ENCODE measurements at regions not wholly inside any gene's neighbourhood (a gene's known extent, or its start where the extent isn't known, plus 50 kb on each side); places are given as distances from the start of the nearest gene placed in this dataset.

DNA sequence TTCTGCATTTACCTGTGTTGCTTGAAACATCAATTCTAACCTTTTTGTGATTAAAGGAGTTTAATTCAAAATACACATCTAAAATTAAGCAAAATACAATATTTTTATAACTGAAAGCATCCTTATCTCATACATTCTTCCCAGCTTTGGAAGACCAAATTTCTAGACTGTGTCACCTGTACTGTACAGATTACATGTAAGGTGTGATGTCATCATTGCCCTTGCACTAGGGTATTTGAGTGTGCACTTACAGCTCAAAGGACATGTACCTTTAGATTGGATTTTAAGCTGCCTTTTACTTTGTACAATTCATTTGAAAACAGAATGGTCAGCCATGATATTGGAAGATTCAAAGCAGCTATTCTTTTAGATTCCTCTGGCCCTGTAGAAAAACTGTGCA is 932.8 kb upstream of the POU3F3 start:
- ATAC-seq (no peak), DNase-seq (no peak)
- no peaks in the 10 kb centered on the region for H3K4me1 ChIP-seq
- peaks cover 2% of the 10 kb centered on the region for H3K9me3 ChIP-seq
- no peaks in the 10 kb centered on the region for H3K36me3 ChIP-seq
- intact Hi-C loops (cut with DNase I): no loop called here
- no peak overlapping the region for H3K27ac ChIP-seq
- no peak overlapping the region for H3K4me3 ChIP-seq
- TF ChIP-seq, protein P1, sequence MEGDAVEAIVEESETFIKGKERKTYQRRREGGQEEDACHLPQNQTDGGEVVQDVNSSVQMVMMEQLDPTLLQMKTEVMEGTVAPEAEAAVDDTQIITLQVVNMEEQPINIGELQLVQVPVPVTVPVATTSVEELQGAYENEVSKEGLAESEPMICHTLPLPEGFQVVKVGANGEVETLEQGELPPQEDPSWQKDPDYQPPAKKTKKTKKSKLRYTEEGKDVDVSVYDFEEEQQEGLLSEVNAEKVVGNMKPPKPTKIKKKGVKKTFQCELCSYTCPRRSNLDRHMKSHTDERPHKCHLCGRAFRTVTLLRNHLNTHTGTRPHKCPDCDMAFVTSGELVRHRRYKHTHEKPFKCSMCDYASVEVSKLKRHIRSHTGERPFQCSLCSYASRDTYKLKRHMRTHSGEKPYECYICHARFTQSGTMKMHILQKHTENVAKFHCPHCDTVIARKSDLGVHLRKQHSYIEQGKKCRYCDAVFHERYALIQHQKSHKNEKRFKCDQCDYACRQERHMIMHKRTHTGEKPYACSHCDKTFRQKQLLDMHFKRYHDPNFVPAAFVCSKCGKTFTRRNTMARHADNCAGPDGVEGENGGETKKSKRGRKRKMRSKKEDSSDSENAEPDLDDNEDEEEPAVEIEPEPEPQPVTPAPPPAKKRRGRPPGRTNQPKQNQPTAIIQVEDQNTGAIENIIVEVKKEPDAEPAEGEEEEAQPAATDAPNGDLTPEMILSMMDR (IDR thresholded peaks at IDR 0.05): no peak
- H3K27me3 ChIP-seq (ENCODE audit: low read depth): no peaks in the 10 kb centered on the region

DNA sequence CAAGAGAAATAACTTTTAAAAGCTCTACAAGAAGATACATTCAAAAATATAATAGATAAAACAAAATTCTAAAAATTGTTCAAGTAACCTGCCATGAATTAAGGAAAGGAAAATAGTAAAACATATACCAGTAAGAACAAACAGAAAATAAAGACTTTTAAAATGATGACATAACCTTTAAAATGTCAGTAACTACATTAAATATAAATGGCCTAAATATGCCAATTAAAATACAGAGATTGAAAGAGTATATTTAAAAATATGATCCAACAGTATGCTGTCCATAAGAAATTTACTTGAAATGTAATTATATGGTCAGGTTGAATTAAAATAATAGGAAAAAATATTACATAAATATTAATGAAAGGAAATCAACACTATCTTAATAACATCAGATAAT is 911.7 kb upstream of the POU3F3 start:
- Histone ChIP-seq H3K27me3 (ENCODE audit: low read depth) (no peaks in the 10 kb centered on the region), H3K27ac (no peak overlapping the region), H3K4me3 (no peak overlapping the region), H3K9me3 (peaks cover 10% of the 10 kb centered on the region), H3K36me3 (no peaks in the 10 kb centered on the region), H3K4me1 (no peaks in the 10 kb centered on the region)
- ATAC-seq (no peak), DNase-seq (no peak)
- intact Hi-C loops (cut with DNase I): no loop called here
- TF ChIP-seq, protein P1 (IDR thresholded peaks at IDR 0.05): no peak

DNA sequence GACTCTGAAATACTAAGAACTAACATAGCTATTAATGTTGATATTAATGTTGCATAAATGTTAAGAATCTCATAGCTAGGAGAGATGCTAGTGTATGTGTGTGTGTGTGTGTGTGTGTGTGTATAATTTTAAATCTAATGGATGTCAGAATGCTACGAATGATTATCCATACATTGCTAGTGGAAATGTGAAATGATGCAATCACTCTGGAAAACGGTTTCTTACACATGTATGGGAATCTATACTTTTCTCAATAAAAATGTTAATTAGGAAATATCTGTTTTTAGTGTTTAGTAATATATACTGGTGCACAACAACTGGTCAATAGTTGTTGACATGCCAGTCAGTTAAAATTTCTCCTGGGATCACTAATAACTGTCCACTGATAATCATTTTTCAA is 908.8 kb upstream of the POU3F3 start:
- no peak for DNase-seq
- Histone ChIP-seq H3K4me3 (no peak overlapping the region), H3K27me3 (ENCODE audit: low read depth) (no peaks in the 10 kb centered on the region), H3K9me3 (peaks cover 10% of the 10 kb centered on the region), H3K36me3 (no peaks in the 10 kb centered on the region), H3K27ac (no peak overlapping the region), H3K4me1 (no peaks in the 10 kb centered on the region)
- intact Hi-C loops (cut with DNase I): no loop called here
- no peak for ATAC-seq
- TF ChIP-seq, protein P1 (IDR thresholded peaks at IDR 0.05): no peak

DNA sequence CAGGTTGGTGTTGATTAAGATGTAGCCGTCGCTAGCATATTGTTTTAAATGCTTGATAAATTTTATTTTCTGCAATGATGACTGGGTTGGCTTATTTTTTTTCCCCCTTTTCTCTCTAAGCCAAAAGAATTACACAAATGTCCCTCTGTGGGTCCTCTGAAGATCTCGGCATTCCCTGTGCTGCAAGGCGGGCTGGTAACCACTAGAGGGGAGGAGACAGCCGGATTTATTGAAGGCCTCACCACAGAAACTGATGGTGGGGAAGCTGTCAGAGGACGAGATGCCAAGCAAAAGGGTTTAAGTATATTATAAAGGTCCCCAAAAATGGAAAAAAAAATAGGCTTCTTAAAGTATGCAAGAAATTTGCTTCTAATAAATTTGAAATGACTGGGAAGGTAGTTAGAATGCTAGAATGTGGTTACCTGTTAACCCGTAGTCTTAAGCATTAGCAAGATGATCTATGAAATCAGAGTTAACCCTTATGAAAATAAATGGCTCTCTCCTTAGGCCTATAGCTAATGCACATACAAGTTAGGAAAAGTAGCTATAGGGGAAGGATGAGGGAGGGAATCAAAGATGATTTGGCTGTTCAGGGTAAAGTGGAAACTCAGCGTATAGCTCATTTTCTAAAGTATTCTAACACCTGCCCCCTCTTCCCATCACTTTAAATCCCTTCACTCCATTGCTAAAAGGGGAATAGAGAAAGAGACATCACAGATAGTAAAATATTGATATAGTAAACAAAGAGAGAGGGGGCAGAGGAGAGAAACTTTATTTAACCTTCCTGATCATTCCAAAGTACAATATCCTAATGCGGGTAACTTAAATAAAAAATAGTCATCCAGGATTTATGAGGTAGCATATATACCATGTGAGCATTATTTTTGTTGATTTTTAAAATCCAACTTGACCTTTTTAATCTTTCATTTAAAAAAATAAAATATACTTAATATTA is 894.5 kb upstream of the POU3F3 start:
- TF ChIP-seq, protein P1 (IDR thresholded peaks at IDR 0.05): peak; percentile 43
- Histone ChIP-seq H3K27ac (no peak overlapping the region), H3K36me3 (no peaks in the 10 kb centered on the region), H3K27me3 (ENCODE audit: low read depth) (no peaks in the 10 kb centered on the region), H3K4me1 (no peaks in the 10 kb centered on the region), H3K9me3 (no peaks in the 10 kb centered on the region), H3K4me3 (no peak overlapping the region)
- ATAC-seq: no peak
- no peak for DNase-seq
- intact Hi-C loops (cut with DNase I): no loop called here

DNA sequence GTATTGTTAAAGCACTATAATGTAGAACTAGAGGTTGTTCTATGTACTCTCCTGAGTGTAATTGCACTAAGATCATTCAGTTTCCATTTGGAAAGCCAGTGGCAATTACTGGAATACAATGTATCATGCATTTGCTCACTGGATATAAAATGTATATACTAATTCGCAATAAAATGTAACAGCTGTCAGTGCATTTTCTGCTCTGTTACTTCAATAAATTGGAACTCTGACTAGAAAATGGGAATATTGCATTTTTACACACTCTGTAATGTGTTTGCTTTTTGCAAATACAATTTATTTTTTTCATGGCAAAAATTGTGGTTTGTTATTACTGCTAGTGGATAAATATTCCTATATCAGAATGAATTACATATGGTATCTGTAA is 893.8 kb upstream of the POU3F3 start:
- intact Hi-C loops (cut with DNase I): no loop called here
- no peak for DNase-seq
- ATAC-seq: no peak
- Histone ChIP-seq H3K9me3 (peaks cover 3% of the 10 kb centered on the region), H3K4me3 (no peak overlapping the region), H3K36me3 (no peaks in the 10 kb centered on the region), H3K27me3 (ENCODE audit: low read depth) (no peaks in the 10 kb centered on the region), H3K27ac (no peak overlapping the region), H3K4me1 (no peaks in the 10 kb centered on the region)
- TF ChIP-seq, protein P1 (IDR thresholded peaks at IDR 0.05): no peak
